GM12891 (cell line): ENCODE measurements at regions not wholly inside any gene's neighbourhood (a gene's known extent, or its start where the extent isn't known, plus 50 kb on each side); places are given as distances from the start of the nearest gene placed in this dataset.

Experiments used
- POLR2A ChIP-seq: IDR thresholded peaks from 2 replicates; pipeline ENCODE4 v1.6.1; 2011; ENCODE audit warnings: low read depth, low read length, control low read depth
- POLR2AphosphoS5 ChIP-seq: IDR thresholded peaks from 2 replicates; pipeline ENCODE4 v1.6.1; 2011; ENCODE audit warnings: low read depth, low read length, control low read depth
- SPI1 ChIP-seq: IDR thresholded peaks from 2 replicates; pipeline ENCODE4 v1.6.1; 2011; ENCODE audit warnings: low read depth, low read length, control low read depth
- TAF1 ChIP-seq: IDR thresholded peaks from 2 replicates; pipeline ENCODE4 v1.6.1; 2011; ENCODE audit warnings: low read depth, low read length, control low read depth

DNA sequence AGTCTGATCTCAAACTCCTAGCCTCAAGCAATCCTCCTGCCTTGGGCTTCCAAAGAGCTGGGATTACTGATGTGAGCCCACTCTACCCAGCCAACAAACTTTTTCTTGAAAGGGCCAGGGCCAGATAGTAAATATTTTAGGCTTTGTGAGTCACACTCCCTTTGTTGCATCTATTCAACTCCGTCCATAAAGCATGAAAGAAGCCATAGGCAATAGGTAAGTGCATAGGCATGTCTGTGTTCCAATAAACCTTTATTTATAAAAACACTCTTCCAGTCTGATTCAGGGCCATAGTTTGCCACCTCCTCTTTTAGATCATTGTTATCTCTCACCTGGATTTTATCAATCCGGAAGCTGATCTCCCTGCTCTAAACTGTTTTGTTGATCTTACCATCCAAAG lies 105.6 kb upstream of the BMPER start:
- no peak for TF ChIP-seq POLR2A
- no peak for TF ChIP-seq POLR2AphosphoS5
- no peak for TF ChIP-seq SPI1
- no peak for TF ChIP-seq TAF1
